Activated T-helper 1 cell treated with anti-CD3 and anti-CD28 coated beads, Interleukin-12 subunit alpha, Interleukin-12 subunit beta, Interleukin-2, Interleukin-4 antibody, amounts not matched to agents 30 ng/mL and 10 ng/mL and 1 ng/mL, durations not matched to agents 14 hours and 24 hours and 36 hours (primary cell): ENCODE measurements at regions not wholly inside any gene's neighbourhood (a gene's known extent, or its start where the extent isn't known, plus 50 kb on each side); places are given as distances from the start of the nearest gene placed in this dataset.

Experiments
- DNase-seq: peaks from one replicate; pipeline ENCODE4 v3.0.0; 2021; ENCODE audit warnings: low spot score
- H3K27ac Mint-ChIP-seq: one replicate; pipeline ENCODE4 v1.8.0; 2021; ENCODE audit warnings: mild to moderate bottlenecking, mixed read lengths
- H3K27me3 Mint-ChIP-seq: one replicate; pipeline ENCODE4 v1.8.0; 2022; ENCODE audit warnings: mild to moderate bottlenecking, moderate library complexity, mixed read lengths; ENCODE audit not compliant: insufficient read depth
- H3K36me3 Mint-ChIP-seq: one replicate; pipeline ENCODE4 v1.8.0; 2021; ENCODE audit warnings: low read depth, mixed read lengths
- H3K4me1 Mint-ChIP-seq: one replicate; pipeline ENCODE4 v1.8.0; 2021; ENCODE audit warnings: low read depth, mixed read lengths
- H3K4me3 Mint-ChIP-seq: one replicate; pipeline ENCODE4 v1.8.0; 2021; ENCODE audit warnings: mild to moderate bottlenecking, moderate library complexity, mixed read lengths
- H3K9me3 Mint-ChIP-seq: one replicate; pipeline ENCODE4 v1.8.0; 2021; ENCODE audit warnings: mixed read lengths
- intact Hi-C: fragments of 100-400 bp; cut with micrococcal nuclease; formaldehyde crosslinking; loops from one replicate; pipeline ENCODE4 v1.15.1; 2024

- Mint-ChIP-seq H3K36me3 (no peaks in the 10 kb centered on the region), H3K27ac (no peak overlapping the region), H3K9me3 (no peaks in the 10 kb centered on the region), H3K27me3 (no peaks in the 10 kb centered on the region), H3K4me3 (no peak overlapping the region), H3K4me1 (no peaks in the 10 kb centered on the region)
- intact Hi-C loops = no loop called here
- DNase-seq = no peak
These were observed 72.7 kb upstream of the LIMCH1 start for GRCh38 chr4:41465146-41465761.

DNA sequence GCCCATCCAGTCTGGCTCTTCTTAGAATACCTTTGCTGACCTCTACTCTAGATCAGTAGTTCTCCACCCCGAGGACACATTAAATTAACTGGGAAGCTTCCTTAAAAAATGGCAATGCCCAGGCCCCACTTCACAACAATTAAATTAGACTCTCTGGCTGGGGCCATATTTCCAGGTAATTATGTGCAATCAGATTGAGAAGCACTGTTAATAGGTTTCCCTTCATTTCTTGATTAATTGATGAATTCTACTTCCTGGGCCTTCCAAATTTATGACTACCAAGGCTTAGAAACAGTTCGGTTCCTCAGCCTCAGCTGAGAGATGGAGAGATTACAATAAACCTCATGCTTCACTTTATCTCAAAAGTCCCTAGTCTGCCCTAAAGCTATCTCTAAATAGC, 71.7 kb upstream of the LIMCH1 start:
- Mint-ChIP-seq H3K27me3 (no peaks in the 10 kb centered on the region), H3K4me1 (no peaks in the 10 kb centered on the region), H3K4me3 (no peak overlapping the region), H3K27ac (no peak overlapping the region), H3K9me3 (no peaks in the 10 kb centered on the region), H3K36me3 (no peaks in the 10 kb centered on the region)
- intact Hi-C loops = no loop called here
- no peak for DNase-seq

GRCh38 chr4:41468122-41468521, 69.8 kb upstream of the LIMCH1 start:
- H3K36me3 Mint-ChIP-seq = no peaks in the 10 kb centered on the region
- intact Hi-C loops = no loop called here
- no peak for DNase-seq
- no peaks in the 10 kb centered on the region for H3K4me1 Mint-ChIP-seq
- no peak overlapping the region for H3K4me3 Mint-ChIP-seq
- no peaks in the 10 kb centered on the region for H3K9me3 Mint-ChIP-seq
- no peaks in the 10 kb centered on the region for H3K27me3 Mint-ChIP-seq
- H3K27ac Mint-ChIP-seq = no peak overlapping the region

DNA sequence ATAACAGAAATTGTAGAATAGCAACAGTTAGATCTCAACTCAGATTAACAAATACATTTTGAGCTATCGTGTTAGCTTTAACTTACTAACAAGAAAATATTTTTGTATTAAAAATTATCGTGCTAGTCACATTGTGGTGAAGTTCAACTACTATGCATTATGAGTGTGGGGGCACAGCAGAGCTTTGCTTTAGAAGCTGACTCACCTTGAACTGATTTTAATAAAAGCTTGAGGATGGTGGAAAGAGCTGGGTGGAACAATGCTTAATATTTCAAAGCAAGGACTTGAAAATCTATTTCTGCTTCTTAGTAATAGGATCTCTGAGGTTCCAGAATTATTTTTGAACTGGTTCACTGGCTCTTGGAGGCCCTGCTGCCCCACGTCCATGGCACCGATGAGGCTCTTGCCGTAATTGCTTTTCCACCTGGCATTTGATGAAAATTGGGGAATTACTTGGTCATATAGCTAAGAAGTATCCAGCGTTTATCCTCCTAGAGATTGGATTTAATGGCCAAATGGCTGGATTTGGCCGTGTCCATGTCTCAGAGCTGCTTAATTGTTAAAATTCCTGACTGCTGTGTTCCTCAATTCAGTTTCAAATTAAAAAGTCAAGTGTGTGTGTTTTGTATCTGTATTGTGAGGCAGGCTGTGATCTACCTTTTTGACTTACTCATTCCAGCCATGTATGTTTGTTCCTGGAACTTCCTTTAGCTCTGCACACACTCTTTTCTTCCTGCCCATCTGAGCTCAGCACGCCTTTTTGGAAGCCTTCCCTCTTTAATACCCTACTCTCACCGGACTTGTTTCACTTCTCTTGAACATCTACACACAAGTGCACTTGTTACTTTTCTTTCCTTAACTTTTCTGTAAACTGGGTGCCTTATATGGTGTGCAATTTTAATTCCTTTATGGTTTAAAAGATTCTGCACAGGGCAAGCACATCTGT, 66.6 kb upstream of the LIMCH1 start:
- intact Hi-C loops = no loop called here
- Mint-ChIP-seq H3K4me3 (no peak overlapping the region), H3K27me3 (no peaks in the 10 kb centered on the region), H3K36me3 (no peaks in the 10 kb centered on the region), H3K4me1 (no peaks in the 10 kb centered on the region), H3K27ac (no peak overlapping the region), H3K9me3 (no peaks in the 10 kb centered on the region)
- no peak for DNase-seq

GRCh38 chr4:41472081-41472480, 65.9 kb upstream of the LIMCH1 start:
- Mint-ChIP-seq H3K27me3 (no peaks in the 10 kb centered on the region), H3K9me3 (no peaks in the 10 kb centered on the region), H3K36me3 (no peaks in the 10 kb centered on the region), H3K27ac (no peak overlapping the region), H3K4me3 (no peak overlapping the region), H3K4me1 (no peaks in the 10 kb centered on the region)
- DNase-seq = no peak
- intact Hi-C loops = no loop called here

DNA sequence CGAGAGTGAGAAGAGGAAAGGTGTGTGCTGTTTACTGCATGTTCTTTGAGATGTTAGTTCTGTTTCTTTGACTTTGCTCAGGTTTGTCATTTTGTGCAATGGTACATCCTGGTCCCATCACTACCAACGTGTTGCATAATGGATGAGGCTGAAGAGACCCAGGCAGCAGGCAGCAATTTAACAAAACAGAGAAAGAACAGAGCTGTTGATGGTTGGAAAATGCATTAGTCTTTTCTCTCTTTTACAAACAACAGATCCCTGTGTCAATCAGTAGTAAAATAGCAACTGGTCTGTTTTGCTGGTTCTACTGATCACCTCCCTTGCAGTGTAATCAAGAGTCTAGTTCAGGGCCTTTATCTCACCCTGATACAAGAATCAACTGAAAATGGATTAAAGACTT, 64.8 kb upstream of the LIMCH1 start:
- no peak for DNase-seq
- H3K4me1 Mint-ChIP-seq = no peaks in the 10 kb centered on the region
- H3K9me3 Mint-ChIP-seq = no peaks in the 10 kb centered on the region
- H3K27me3 Mint-ChIP-seq = no peaks in the 10 kb centered on the region
- H3K27ac Mint-ChIP-seq = no peak overlapping the region
- intact Hi-C loops = no loop called here
- no peaks in the 10 kb centered on the region for H3K36me3 Mint-ChIP-seq
- H3K4me3 Mint-ChIP-seq = no peak overlapping the region

DNA sequence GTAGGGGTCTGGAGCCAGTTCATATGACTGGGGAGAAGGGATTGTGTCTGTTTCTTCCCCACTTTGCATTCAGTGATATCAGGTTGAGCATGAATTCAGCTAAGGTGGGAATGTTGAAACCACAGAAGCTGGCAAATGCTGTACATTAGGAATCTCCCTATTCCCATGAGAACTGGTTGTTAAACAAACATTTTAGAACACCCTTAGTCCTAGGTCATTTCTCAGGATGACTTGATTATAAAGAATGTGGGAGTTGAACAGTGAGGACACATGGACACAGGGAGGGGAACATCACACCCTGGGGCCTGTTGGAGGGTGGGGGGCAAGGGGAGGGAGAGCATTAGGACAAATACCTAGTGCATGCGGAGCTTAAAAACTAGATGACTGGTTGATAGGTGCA, 62.6 kb upstream of the LIMCH1 start:
- Mint-ChIP-seq H3K27ac (no peak overlapping the region), H3K4me3 (no peak overlapping the region), H3K27me3 (no peaks in the 10 kb centered on the region), H3K4me1 (no peaks in the 10 kb centered on the region), H3K9me3 (no peaks in the 10 kb centered on the region), H3K36me3 (no peaks in the 10 kb centered on the region)
- DNase-seq = no peak
- intact Hi-C loops = no loop called here

GRCh38 chr4:41476310-41476885, 61.6 kb upstream of the LIMCH1 start:
- no peaks in the 10 kb centered on the region for H3K9me3 Mint-ChIP-seq
- no peaks in the 10 kb centered on the region for H3K4me1 Mint-ChIP-seq
- no peak overlapping the region for H3K27ac Mint-ChIP-seq
- H3K36me3 Mint-ChIP-seq = no peaks in the 10 kb centered on the region
- H3K4me3 Mint-ChIP-seq = no peak overlapping the region
- DNase-seq = no peak
- intact Hi-C loops = no loop called here
- no peaks in the 10 kb centered on the region for H3K27me3 Mint-ChIP-seq

DNA sequence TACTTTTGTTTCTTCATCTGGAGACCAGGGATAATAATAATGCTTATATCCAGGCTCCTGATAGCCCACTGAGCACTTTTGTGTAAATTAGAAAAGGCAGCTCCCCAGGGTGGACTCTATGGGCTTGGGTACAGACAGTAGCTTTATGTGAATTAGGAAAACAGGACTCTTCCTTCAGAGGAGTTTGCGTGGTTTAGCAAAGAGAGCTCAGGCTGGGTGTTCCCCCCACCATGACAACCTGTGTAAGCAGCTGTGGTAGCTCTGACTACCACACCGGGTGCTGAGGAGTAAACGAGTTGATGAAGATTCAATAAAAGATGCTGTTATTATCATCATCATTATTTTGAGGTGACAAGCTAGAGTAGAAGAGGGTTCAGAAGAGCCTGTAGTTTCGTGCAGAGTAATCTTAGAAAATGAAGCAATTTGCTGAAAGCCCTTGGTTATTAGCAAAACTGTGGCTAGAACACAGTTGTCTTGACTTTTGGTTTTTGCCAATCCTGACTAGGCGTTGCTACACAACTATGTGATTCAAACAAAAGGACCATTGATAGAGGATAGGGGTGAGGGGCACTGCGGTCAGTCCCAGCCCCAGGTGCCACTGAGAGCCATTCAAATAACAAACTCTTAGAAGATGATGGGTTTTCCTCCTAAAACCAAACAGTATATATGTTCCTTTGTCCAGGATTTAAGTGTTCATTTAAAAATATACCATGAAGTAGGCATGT, 60.6 kb upstream of the LIMCH1 start:
- H3K27me3 Mint-ChIP-seq = no peaks in the 10 kb centered on the region
- intact Hi-C loops = no loop called here
- H3K9me3 Mint-ChIP-seq = no peaks in the 10 kb centered on the region
- H3K27ac Mint-ChIP-seq = no peak overlapping the region
- no peak overlapping the region for H3K4me3 Mint-ChIP-seq
- no peak for DNase-seq
- no peaks in the 10 kb centered on the region for H3K36me3 Mint-ChIP-seq
- H3K4me1 Mint-ChIP-seq = no peaks in the 10 kb centered on the region

- Mint-ChIP-seq H3K27me3 (no peaks in the 10 kb centered on the region), H3K27ac (no peak overlapping the region), H3K4me3 (no peak overlapping the region), H3K4me1 (no peaks in the 10 kb centered on the region), H3K9me3 (no peaks in the 10 kb centered on the region), H3K36me3 (no peaks in the 10 kb centered on the region)
- no peak for DNase-seq
- intact Hi-C loops = no loop called here
These were observed 59.4 kb upstream of the LIMCH1 start for GRCh38 chr4:41478518-41478917.

DNA sequence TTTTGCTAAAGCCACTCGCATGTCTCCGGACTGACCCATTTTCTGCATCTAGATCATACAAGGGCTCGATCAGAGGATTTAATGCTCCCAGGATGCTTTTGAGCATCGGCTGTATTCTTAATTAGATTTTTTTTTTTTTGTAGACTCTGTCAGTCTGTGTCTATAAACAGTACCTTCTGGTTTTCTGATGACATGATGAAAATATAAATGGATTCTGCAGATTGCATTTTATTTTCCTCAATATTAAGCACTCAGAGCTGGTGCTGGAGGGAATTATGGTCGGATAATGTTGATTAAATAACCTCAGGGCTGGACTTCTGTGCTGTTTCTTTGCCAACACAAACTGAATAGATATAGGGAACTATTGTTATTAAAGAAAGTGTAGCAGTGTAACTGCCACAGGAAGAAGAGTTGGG, 57.1 kb upstream of the LIMCH1 start:
- no peak for DNase-seq
- Mint-ChIP-seq H3K4me3 (no peak overlapping the region), H3K4me1 (no peaks in the 10 kb centered on the region), H3K9me3 (no peaks in the 10 kb centered on the region), H3K36me3 (no peaks in the 10 kb centered on the region), H3K27me3 (no peaks in the 10 kb centered on the region), H3K27ac (no peak overlapping the region)
- intact Hi-C loops = no loop called here

DNA sequence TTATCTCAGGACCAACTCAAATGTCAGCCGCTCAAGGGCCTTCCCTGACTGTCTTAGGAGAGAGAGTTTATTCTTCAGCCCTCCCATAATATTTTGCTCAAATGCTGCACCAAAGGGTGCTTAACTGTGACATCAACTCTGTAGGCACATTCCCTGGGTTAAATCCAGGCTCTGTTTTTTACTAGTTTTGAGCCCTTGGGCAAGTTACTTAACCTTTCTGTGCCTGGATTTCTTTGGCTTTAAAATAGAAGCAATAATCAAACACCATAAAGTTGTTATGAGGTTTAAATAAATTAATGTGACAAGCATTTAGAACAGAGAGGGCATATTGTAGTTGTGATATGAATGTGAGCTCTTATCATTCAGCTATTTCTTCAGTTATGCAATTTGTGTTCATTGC, 54.2 kb upstream of the LIMCH1 start:
- no peak for DNase-seq
- Mint-ChIP-seq H3K27ac (no peak overlapping the region), H3K36me3 (no peaks in the 10 kb centered on the region), H3K27me3 (no peaks in the 10 kb centered on the region), H3K4me1 (no peaks in the 10 kb centered on the region), H3K4me3 (no peak overlapping the region), H3K9me3 (no peaks in the 10 kb centered on the region)
- intact Hi-C loops = no loop called here

- Mint-ChIP-seq H3K9me3 (no peaks in the 10 kb centered on the region), H3K4me3 (no peak overlapping the region), H3K27me3 (no peaks in the 10 kb centered on the region), H3K36me3 (no peaks in the 10 kb centered on the region), H3K27ac (no peak overlapping the region), H3K4me1 (no peaks in the 10 kb centered on the region)
- intact Hi-C loops = no loop called here
- DNase-seq = no peak
These were observed 52.9 kb upstream of the LIMCH1 start for GRCh38 chr4:41485041-41485440.
